ENCODE measurements at regions not wholly inside any gene's neighbourhood (a gene's known extent, or its start where the extent isn't known, plus 50 kb on each side); places are given as distances from the start of the nearest gene placed in this dataset.

GRCh38 chr20:11687546-11688292, 230.0 kb upstream of the BTBD3 start:
- peak overlapping the region; percentile 18 to 56 (median 47); a peak in 5 of 8 replicates for H3K4me3 ChIP-seq (ENCODE audit: extremely low read depth in 1 of 4, insufficient read depth in 2 of 4, low read depth in 3 of 4, low read length in 4 of 4)
- H2BK15ac ChIP-seq (ENCODE audit: low read length), result no peak overlapping the region
- H3K23me2 ChIP-seq (ENCODE audit: low read depth, low read length), result peaks cover 6% of the 10 kb centered on the region; the same call in 1 of the 2 replicates
- H3K79me2 ChIP-seq (ENCODE audit: control insufficient read depth in 1 of 2, insufficient read depth in 2 of 2, low read length in 2 of 2), result no peaks in the 10 kb centered on the region
- H2BK20ac ChIP-seq (ENCODE audit: low read length), result no peak overlapping the region
- no peak overlapping the region for H2BK5ac ChIP-seq (ENCODE audit: low read depth, low read length)
- DNase-seq (ENCODE audit: low read depth in 1 of 2, low spot score in 2 of 2) (no peak), FAIRE-seq (no peak)
- H4K20me1 ChIP-seq (replicated peaks in 1 of 2; ENCODE audit: control insufficient read depth in 1 of 2, insufficient read depth in 2 of 2, low read length in 2 of 2), result no peaks in the 10 kb centered on the region
- no peak overlapping the region for H3K4ac ChIP-seq (replicated peaks; ENCODE audit: insufficient read length, low read depth, low read length)
- peak overlapping the region; percentile 67 to 71 for H3K4me2 ChIP-seq (ENCODE audit: insufficient read depth in 1 of 2, low read depth in 2 of 2, low read length in 2 of 2)
- H3K9me3 ChIP-seq (ENCODE audit: insufficient read depth in 2 of 2, low read depth in 1 of 2, low read length in 1 of 2), result no peaks in the 10 kb centered on the region
- peaks cover 5 to 20% (median 14%) of the 10 kb centered on the region in 4 experiments; a peak in 6 of 7 replicates for H3K27me3 ChIP-seq (replicated peaks in 1 of 4; ENCODE audit: control insufficient read depth in 3 of 4, extremely low read depth in 1 of 4, insufficient read depth in 3 of 4, low read length in 3 of 4)
- H3K18ac ChIP-seq (ENCODE audit: extremely low read depth, low read length), result no peak overlapping the region
- no peak overlapping the region for H3K23ac ChIP-seq (ENCODE audit: insufficient read length)
- 88% methylated on average over 7 of the region's 7 CpGs; no CpG with 5 or more reads in 1 of the 2 experiments for WGBS, 2 experiments (ENCODE audit: extremely low coverage in 1 of 2, insufficient coverage in 1 of 2, insufficient read length in 1 of 2, insufficient replicate concordance in 2 of 2, low coverage in 1 of 2, low lambda C conversion rate in 2 of 2, missing lambda C conversion rate in 1 of 2)
- ChIA-PET POLR2A (ENCODE audit: partially characterized antibody) (no interaction called here), CTCF (ENCODE audit: partially characterized antibody) (no interaction called here)
- no peaks in the 10 kb centered on the region for H3K79me1 ChIP-seq (ENCODE audit: low read depth, low read length)
- H2BK12ac ChIP-seq (ENCODE audit: low read depth, low read length), result no peak overlapping the region
- no peak overlapping the region for H2AK5ac ChIP-seq (ENCODE audit: low read depth, low read length)
- no peak overlapping the region for H2BK120ac ChIP-seq (replicated peaks; ENCODE audit: low read depth, low read length)
- no peaks in the 10 kb centered on the region for H3K36me3 ChIP-seq (ENCODE audit: control insufficient read depth in 2 of 4, insufficient read depth in 4 of 4, low read length in 3 of 4)
- H4K5ac ChIP-seq (ENCODE audit: insufficient read length, low read depth, low read length), result no peak overlapping the region
- no peak overlapping the region for H3K14ac ChIP-seq (ENCODE audit: insufficient read length)
- H4K8ac ChIP-seq (ENCODE audit: extremely low read depth, insufficient read depth, low read length), result no peak overlapping the region
- no peak overlapping the region for H4K91ac ChIP-seq (replicated peaks; ENCODE audit: insufficient read length, low read length)
- no peak overlapping the region for H3K9ac ChIP-seq (replicated peaks in 1 of 4; ENCODE audit: extremely low read depth in 1 of 4, low read depth in 3 of 4, low read length in 3 of 4)
- peaks cover 0 to 4% (median under 1%) of the 10 kb centered on the region in 4 experiments; a peak in 4 of 7 replicates for H3K4me1 ChIP-seq (replicated peaks in 1 of 4; ENCODE audit: control insufficient read depth in 3 of 4, insufficient read depth in 4 of 4, low read length in 3 of 4)
- H2AFZ ChIP-seq (ENCODE audit: low read length), result peak overlapping the region; percentile 83
- H3K27ac ChIP-seq (ENCODE audit: low read depth, low read length), result no peak overlapping the region
- H3K56ac ChIP-seq (replicated peaks; ENCODE audit: insufficient read length, low read depth, low read length), result no peak overlapping the region
- TF ChIP-seq USF2 (IDR thresholded peaks at IDR 0.05; ENCODE audit: low read length) (no peak), SP1 (IDR thresholded peaks at IDR 0.05; ENCODE audit: low read depth, low read length) (no peak), RXRA (IDR thresholded peaks at IDR 0.05; ENCODE audit: insufficient read depth, low read depth, low read length) (no peak), SRF (IDR thresholded peaks at IDR 0.05; ENCODE audit: low read depth, low read length) (no peak), GABPA (IDR thresholded peaks at IDR 0.05; ENCODE audit: borderline replicate concordance, insufficient read depth, low read length) (no peak)

Data from H1 (cell line).